ENCODE measurements at regions not wholly inside any gene's neighbourhood (a gene's known extent, or its start where the extent isn't known, plus 50 kb on each side); places are given as distances from the start of the nearest gene placed in this dataset.
A peak's percentile ranks its signal among the peaks of the same experiment; 100 is the strongest.

GRCh38 chr6:43970913-43971775 is 156.1 kb downstream of the MRPL14 start:
- H3K27me3 Mint-ChIP-seq (ENCODE audit: low read depth in 3 of 3), result peaks cover 6 to 12% (median 11%) of the 10 kb centered on the region in 3 donors
- no peak for TF ChIP-seq CTCF (IDR thresholded peaks at IDR 0.05)
- H3K9me3 ChIP-seq (replicated peaks in 1 of 2; ENCODE audit: control insufficient read depth in 1 of 2, insufficient read depth in 1 of 2, low read length in 2 of 2), result no peaks in the 10 kb centered on the region
- no peak overlapping the region for H3K4me2 ChIP-seq (replicated peaks; ENCODE audit: extremely low read depth, low read length, poor library complexity, severe bottlenecking)
- H3K27me3 ChIP-seq (ENCODE audit: control insufficient read depth in 2 of 2, insufficient read depth in 2 of 2, low read length in 2 of 2), result no peaks in the 10 kb centered on the region
- no peak for DNase-seq
- peaks cover 3 to 7% (median 4%) of the 10 kb centered on the region in 7 donors for H3K9me3 Mint-ChIP-seq
- H2AFZ ChIP-seq (ENCODE audit: insufficient read depth, low read depth, low read length, poor library complexity, severe bottlenecking), result no peak overlapping the region
- H3K9ac ChIP-seq (ENCODE audit: insufficient read depth, low read length, poor library complexity, severe bottlenecking), result no peak overlapping the region
- no peaks in the 10 kb centered on the region for H3K36me3 ChIP-seq (replicated peaks in 1 of 2; ENCODE audit: control insufficient read depth in 1 of 2, insufficient read depth in 2 of 2, low read length in 2 of 2)
- no peaks in the 10 kb centered on the region for H4K20me1 ChIP-seq (ENCODE audit: insufficient read depth, low read length)
- H3K4me1 ChIP-seq (ENCODE audit: control insufficient read depth in 1 of 2, insufficient read depth in 2 of 2, low read length in 2 of 2), result peaks cover 0 to 4% of the 10 kb centered on the region in 2 donors
- peaks cover 8% of the 10 kb centered on the region for H3K4me1 Mint-ChIP-seq
- H3K27ac Mint-ChIP-seq, result peak overlapping the region in 2 of 7 donors; percentile 8 to 57
- no peaks in the 10 kb centered on the region for H3K36me3 Mint-ChIP-seq
- H3K79me2 ChIP-seq (ENCODE audit: insufficient read depth, low read length), result no peaks in the 10 kb centered on the region
- no peak overlapping the region for H3K27ac ChIP-seq (ENCODE audit: low read depth in 1 of 2, low read length in 2 of 2)
- no peak overlapping the region for H3K4me3 Mint-ChIP-seq
- no peak overlapping the region for H3K4me3 ChIP-seq (replicated peaks in 1 of 3; ENCODE audit: low read depth in 2 of 3, low read length in 3 of 3)
- WGBS (ENCODE audit: insufficient coverage), result 86% methylated on average over 7 of the region's 8 CpGs
- intact Hi-C loops (cut with micrococcal nuclease), result loop anchor here in 1 of 2 donors (5.0 kb wide), 1 partner anchor 36 kb away; no protein-coding TSS in a partner anchor

- DNase-seq, result no peak
- WGBS (ENCODE audit: insufficient coverage), result 89% methylated on average over 3 of the region's 3 CpGs
- no peaks in the 10 kb centered on the region for H4K20me1 ChIP-seq (ENCODE audit: insufficient read depth, low read length)
- intact Hi-C loops (cut with micrococcal nuclease), result loop anchor here in 1 of 2 donors (5.0 kb wide), 1 partner anchor 37 kb away; no protein-coding TSS in a partner anchor
- no peaks in the 10 kb centered on the region for H3K36me3 ChIP-seq (replicated peaks in 1 of 2; ENCODE audit: control insufficient read depth in 1 of 2, insufficient read depth in 2 of 2, low read length in 2 of 2)
- no peak overlapping the region for H3K4me2 ChIP-seq (replicated peaks; ENCODE audit: extremely low read depth, low read length, poor library complexity, severe bottlenecking)
- H3K9me3 ChIP-seq (replicated peaks in 1 of 2; ENCODE audit: control insufficient read depth in 1 of 2, insufficient read depth in 1 of 2, low read length in 2 of 2), result no peaks in the 10 kb centered on the region
- H3K27ac ChIP-seq (ENCODE audit: low read depth in 1 of 2, low read length in 2 of 2), result no peak overlapping the region
- Mint-ChIP-seq H3K27me3 (ENCODE audit: low read depth in 3 of 3) (peaks cover 4 to 9% (median 9%) of the 10 kb centered on the region in 3 donors), H3K27ac (peak overlapping the region in 1 of 7 donors; percentile 18), H3K4me3 (no peak overlapping the region), H3K36me3 (no peaks in the 10 kb centered on the region), H3K4me1 (peaks cover 9% of the 10 kb centered on the region), H3K9me3 (no peaks in the 10 kb centered on the region)
- no peak overlapping the region for H2AFZ ChIP-seq (ENCODE audit: insufficient read depth, low read depth, low read length, poor library complexity, severe bottlenecking)
- peaks cover 0 to 2% of the 10 kb centered on the region in 2 donors for H3K27me3 ChIP-seq (ENCODE audit: control insufficient read depth in 2 of 2, insufficient read depth in 2 of 2, low read length in 2 of 2)
- H3K79me2 ChIP-seq (ENCODE audit: insufficient read depth, low read length), result no peaks in the 10 kb centered on the region
- no peak overlapping the region for H3K4me3 ChIP-seq (replicated peaks in 1 of 3; ENCODE audit: low read depth in 2 of 3, low read length in 3 of 3)
- peaks cover 0 to 4% of the 10 kb centered on the region in 2 donors for H3K4me1 ChIP-seq (ENCODE audit: control insufficient read depth in 1 of 2, insufficient read depth in 2 of 2, low read length in 2 of 2)
- H3K9ac ChIP-seq (ENCODE audit: insufficient read depth, low read length, poor library complexity, severe bottlenecking), result no peak overlapping the region
- no peak for TF ChIP-seq CTCF (IDR thresholded peaks at IDR 0.05)
These were observed 157.0 kb downstream of the MRPL14 start for GRCh38 chr6:43970068-43970912.

All from CD14-positive monocyte (primary cell).